Peyer's patch (tissue), 4 donors: ENCODE measurements at regions not wholly inside any gene's neighbourhood (a gene's known extent, or its start where the extent isn't known, plus 50 kb on each side); places are given as distances from the start of the nearest gene placed in this dataset.

Experiments used
- DNase-seq, 3 donors: peaks; one replicate each; pipeline ENCODE4 v3.0.0-alpha.2; 2017 to 2019
- H3K27ac ChIP-seq, 4 donors: fragments of 200-600 bp; sonication (generic); one replicate each; pipeline ENCODE4 v1.5.1; 2016 to 2019
- H3K27me3 ChIP-seq, 2 donors: fragments of 200-600 bp; sonication (generic); one replicate each; pipeline ENCODE4 v1.5.1; 2019
- H3K36me3 ChIP-seq, 3 donors: fragments of 200-600 bp; sonication (generic); one replicate each; pipeline ENCODE4 v1.5.1; 2016 to 2019
- H3K4me1 ChIP-seq, 4 donors: fragments of 200-600 bp; sonication (generic); one replicate each; pipeline ENCODE4 v1.5.1; 2016 to 2019
- H3K4me3 ChIP-seq, 4 donors: fragments of 200-600 bp; sonication (generic); 1 replicate in 3 of 4; 2 replicates in 1 of 4; pipeline ENCODE4 v1.5.1; 2016 to 2019; ENCODE audit warnings: mild to moderate bottlenecking in 1 of 4
- H3K9me3 ChIP-seq, 4 donors: fragments of 200-600 bp; sonication (generic); one replicate each; pipeline ENCODE4 v1.5.1; 2016 to 2019; ENCODE audit warnings: mild to moderate bottlenecking in 1 of 4
- POLR2A ChIP-seq, 2 donors: fragments of 450-650 bp; IDR thresholded peaks; one replicate each; pipeline ENCODE4 v1.5.1; 2017; ENCODE audit warnings: antibody characterized with exemption in 2 of 2, mild to moderate bottlenecking in 2 of 2, moderate library complexity in 2 of 2
- TF ChIP-seq, protein P1 (sequence below), 6 experiments: fragments of 450-650 bp in 4 of 6; fragments of 200-600 bp in 2 of 6; sonication (generic) in 1 of 6; IDR thresholded peaks; one replicate each; pipeline ENCODE4 v1.5.1; 2017 to 2019; ENCODE audit warnings: antibody characterized with exemption in 6 of 6, mild to moderate bottlenecking in 3 of 6, moderate library complexity in 1 of 6

DNA sequence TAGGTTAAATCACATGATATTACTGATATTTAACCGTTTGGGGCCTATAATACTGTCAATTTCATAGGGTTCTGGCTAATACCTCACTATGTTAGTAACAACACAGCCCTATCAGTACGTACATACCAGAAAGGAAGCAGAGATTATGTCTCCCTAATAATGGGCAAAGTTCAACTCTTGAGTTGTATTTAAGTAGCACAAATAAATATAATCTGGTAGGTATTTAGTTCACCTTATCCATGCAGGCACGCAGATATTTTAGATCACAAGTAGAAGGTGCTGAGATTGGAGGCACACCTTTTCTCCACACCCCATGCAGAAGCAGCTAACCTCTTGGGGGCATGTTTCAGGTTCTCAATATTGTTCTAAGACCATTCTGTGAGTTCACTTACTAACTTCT, 118.9 kb downstream of the IRS1 start:
- peak overlapping the region in 1 of 4 donors; percentile 45 for H3K27ac ChIP-seq
- H3K9me3 ChIP-seq = no peaks in the 10 kb centered on the region
- no peaks in the 10 kb centered on the region for H3K27me3 ChIP-seq
- peaks cover 0 to 27% (median 2%) of the 10 kb centered on the region in 4 donors for H3K4me1 ChIP-seq
- no peak for TF ChIP-seq POLR2A (IDR thresholded peaks at IDR 0.05)
- no peak for DNase-seq
- H3K36me3 ChIP-seq = no peaks in the 10 kb centered on the region
- H3K4me3 ChIP-seq = no peak overlapping the region

DNA sequence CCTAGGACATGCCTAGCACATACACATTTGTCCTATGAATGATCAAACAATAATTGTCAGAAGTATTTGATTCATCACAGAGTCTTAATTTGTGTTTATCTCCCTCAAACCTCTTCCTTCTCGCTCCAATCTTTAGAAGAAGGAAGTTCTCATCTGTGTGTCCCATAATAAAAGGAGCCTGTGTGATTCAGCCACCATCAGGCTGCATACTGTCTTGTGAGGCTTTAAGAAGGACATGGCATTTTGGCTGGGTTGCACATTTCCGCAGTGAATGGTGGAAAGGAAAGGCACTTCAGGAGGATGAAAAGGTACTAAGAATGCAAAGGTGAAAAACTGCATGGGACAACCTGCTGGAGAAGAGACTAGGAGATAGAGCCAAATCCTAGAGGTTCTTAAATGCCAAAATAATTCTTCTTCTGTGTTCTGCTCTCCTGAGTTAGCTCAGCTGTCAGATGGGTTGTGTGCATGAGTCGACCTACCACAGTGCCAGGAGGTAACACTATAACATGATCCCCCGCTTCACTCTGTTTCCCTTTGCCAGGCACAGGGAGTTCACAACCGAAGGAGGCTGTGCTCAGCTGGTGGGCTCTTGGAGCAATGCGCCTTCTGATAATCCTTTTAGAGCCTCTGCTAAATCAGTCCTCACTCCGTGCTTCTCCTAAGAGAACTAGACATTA, 120.1 kb downstream of the IRS1 start:
- H3K36me3 ChIP-seq = no peaks in the 10 kb centered on the region
- H3K27ac ChIP-seq = peak overlapping the region in 1 of 4 donors; percentile 80
- TF ChIP-seq POLR2A (IDR thresholded peaks at IDR 0.05) = no peak
- TF ChIP-seq, protein P1, sequence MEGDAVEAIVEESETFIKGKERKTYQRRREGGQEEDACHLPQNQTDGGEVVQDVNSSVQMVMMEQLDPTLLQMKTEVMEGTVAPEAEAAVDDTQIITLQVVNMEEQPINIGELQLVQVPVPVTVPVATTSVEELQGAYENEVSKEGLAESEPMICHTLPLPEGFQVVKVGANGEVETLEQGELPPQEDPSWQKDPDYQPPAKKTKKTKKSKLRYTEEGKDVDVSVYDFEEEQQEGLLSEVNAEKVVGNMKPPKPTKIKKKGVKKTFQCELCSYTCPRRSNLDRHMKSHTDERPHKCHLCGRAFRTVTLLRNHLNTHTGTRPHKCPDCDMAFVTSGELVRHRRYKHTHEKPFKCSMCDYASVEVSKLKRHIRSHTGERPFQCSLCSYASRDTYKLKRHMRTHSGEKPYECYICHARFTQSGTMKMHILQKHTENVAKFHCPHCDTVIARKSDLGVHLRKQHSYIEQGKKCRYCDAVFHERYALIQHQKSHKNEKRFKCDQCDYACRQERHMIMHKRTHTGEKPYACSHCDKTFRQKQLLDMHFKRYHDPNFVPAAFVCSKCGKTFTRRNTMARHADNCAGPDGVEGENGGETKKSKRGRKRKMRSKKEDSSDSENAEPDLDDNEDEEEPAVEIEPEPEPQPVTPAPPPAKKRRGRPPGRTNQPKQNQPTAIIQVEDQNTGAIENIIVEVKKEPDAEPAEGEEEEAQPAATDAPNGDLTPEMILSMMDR (IDR thresholded peaks at IDR 0.05) = no peak
- peaks cover 0 to 27% (median 2%) of the 10 kb centered on the region in 4 donors for H3K4me1 ChIP-seq
- no peaks in the 10 kb centered on the region for H3K27me3 ChIP-seq
- no peak for DNase-seq
- no peak overlapping the region for H3K4me3 ChIP-seq
- no peaks in the 10 kb centered on the region for H3K9me3 ChIP-seq

DNA sequence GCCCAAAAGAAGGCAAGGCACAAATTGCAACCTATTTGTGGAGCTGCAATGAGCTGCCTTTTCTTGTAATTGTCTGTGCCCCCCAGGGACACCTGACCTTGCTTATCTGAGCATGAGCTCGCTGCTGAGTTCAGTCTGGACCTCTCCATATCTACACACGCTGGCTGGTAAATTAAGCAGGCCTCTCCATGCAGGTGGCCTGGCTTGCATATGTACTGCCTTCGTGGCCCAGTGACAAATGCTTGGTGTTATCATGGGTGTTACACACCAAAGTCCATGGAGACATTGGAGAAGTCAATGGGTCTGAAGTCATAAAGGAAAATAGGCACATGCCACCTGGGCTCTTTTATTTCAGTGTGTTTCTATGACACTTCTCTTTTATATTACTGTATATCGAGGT, 121.2 kb downstream of the IRS1 start:
- Histone ChIP-seq H3K36me3 (no peaks in the 10 kb centered on the region), H3K4me3 (no peak overlapping the region), H3K27me3 (no peaks in the 10 kb centered on the region), H3K9me3 (no peaks in the 10 kb centered on the region), H3K4me1 (peaks cover 0 to 27% (median 2%) of the 10 kb centered on the region in 4 donors), H3K27ac (peak overlapping the region in 3 of 4 donors; percentile 41 to 80 (median 71))
- DNase-seq = peak in 2 of 3 donors; percentile 62 to 80
- TF ChIP-seq, protein P1 (IDR thresholded peaks at IDR 0.05) = peak in 1 of 6 experiments; percentile 2
- TF ChIP-seq POLR2A (IDR thresholded peaks at IDR 0.05) = peak in 1 of 2 donors; percentile 55

DNA sequence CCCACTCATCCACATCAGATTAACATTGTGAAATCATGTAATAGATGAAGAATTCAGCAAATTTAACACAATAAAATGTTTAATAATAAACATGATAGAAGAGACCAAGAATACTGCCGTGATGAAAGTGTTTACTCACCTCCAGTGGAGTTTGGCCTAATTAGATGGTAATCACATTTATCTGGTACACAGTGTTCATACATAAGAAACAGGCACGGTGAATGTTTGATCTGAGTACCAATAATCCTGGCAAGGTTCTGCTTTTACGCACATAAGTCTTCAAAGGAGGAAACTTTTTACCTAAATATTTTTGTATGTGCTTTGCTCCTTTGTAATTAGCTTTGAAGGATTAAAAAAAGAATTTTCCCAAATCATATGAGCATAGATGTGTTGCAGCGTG, 122.5 kb downstream of the IRS1 start:
- H3K4me3 ChIP-seq = no peak overlapping the region
- no peak for DNase-seq
- H3K4me1 ChIP-seq = peaks cover 0 to 27% (median 2%) of the 10 kb centered on the region in 4 donors
- no peaks in the 10 kb centered on the region for H3K9me3 ChIP-seq
- TF ChIP-seq, protein P1 (IDR thresholded peaks at IDR 0.05) = no peak
- peak in 1 of 2 donors; percentile 33 for TF ChIP-seq POLR2A (IDR thresholded peaks at IDR 0.05)
- no peaks in the 10 kb centered on the region for H3K27me3 ChIP-seq
- H3K27ac ChIP-seq = peak overlapping the region in 3 of 4 donors; percentile 41 to 80 (median 71)
- no peaks in the 10 kb centered on the region for H3K36me3 ChIP-seq

DNA sequence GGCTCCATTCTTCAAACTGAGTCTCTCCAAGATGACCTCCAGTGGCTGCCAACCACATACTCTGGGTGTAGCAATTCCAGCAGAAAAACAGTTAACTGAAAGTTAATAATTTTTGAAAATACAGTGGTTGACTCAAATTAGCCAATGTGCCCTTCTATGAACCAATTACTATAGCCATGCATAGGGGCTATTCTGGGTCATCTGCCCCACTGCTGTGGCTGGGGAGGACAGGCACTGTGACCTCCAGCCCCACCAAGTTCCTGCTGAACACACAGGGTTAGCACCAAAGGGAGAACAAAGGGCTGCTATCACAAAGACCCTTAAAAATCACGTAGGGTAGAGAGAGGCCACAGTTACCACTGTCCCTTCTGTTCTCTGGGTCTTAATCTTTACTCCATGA, 123.0 kb downstream of the IRS1 start:
- H3K36me3 ChIP-seq = no peaks in the 10 kb centered on the region
- TF ChIP-seq POLR2A (IDR thresholded peaks at IDR 0.05) = no peak
- TF ChIP-seq, protein P1 (IDR thresholded peaks at IDR 0.05) = no peak
- peak overlapping the region in 3 of 4 donors; percentile 7 to 80 (median 71) for H3K27ac ChIP-seq
- H3K4me3 ChIP-seq = no peak overlapping the region
- H3K9me3 ChIP-seq = no peaks in the 10 kb centered on the region
- peaks cover 0 to 27% (median 2%) of the 10 kb centered on the region in 4 donors for H3K4me1 ChIP-seq
- H3K27me3 ChIP-seq = no peaks in the 10 kb centered on the region
- DNase-seq = no peak

DNA sequence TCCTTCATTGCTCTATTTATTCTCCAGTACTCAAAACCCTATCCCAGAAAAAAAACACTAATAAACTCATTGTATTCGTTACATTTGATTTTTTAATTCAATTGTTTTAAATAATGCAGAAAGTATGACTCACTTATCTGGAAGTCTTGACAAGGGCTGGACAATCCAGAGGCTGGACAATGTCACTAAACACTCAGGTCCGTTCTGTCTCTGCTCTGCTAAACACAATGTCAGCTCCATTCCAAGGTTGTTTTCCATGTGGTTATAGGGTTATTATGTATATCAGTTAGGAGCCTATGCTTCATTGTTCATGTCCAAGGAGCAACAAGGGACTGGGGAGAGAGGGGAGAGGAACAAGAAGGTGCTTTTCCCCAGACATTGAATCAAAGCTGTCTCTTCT, 125.5 kb downstream of the IRS1 start:
- no peak for TF ChIP-seq POLR2A (IDR thresholded peaks at IDR 0.05)
- TF ChIP-seq, protein P1 (IDR thresholded peaks at IDR 0.05) = no peak
- no peaks in the 10 kb centered on the region for H3K9me3 ChIP-seq
- peaks cover 0 to 16% (median 2%) of the 10 kb centered on the region in 4 donors for H3K4me1 ChIP-seq

More for the DNA sequence above, 125.5 kb downstream of the IRS1 start:
- Histone ChIP-seq H3K4me3 (no peak overlapping the region), H3K36me3 (no peaks in the 10 kb centered on the region), H3K27me3 (no peaks in the 10 kb centered on the region), H3K27ac (no peak overlapping the region)
- DNase-seq = no peak
